Left ventricle myocardium inferior (tissue), 1 donor: ENCODE measurements at regions not wholly inside any gene's neighbourhood (a gene's known extent, or its start where the extent isn't known, plus 50 kb on each side); places are given as distances from the start of the nearest gene placed in this dataset.

ENCODE experiments used
- DNase-seq: peaks from one replicate; pipeline ENCODE4 v3.0.0-alpha.2; 2020
- H3K27ac ChIP-seq: fragments of 200-600 bp; replicated peaks from 2 replicates; pipeline ENCODE4 v1.8.0; 2021
- H3K27me3 ChIP-seq: fragments of 200-600 bp; 2 replicates; pipeline ENCODE4 v1.8.0; 2021; ENCODE audit warnings: low read depth
- H3K36me3 ChIP-seq: fragments of 200-600 bp; 2 replicates; pipeline ENCODE4 v1.8.0; 2021
- H3K4me1 ChIP-seq: fragments of 200-600 bp; 2 replicates; pipeline ENCODE4 v1.8.0; 2021
- H3K4me3 ChIP-seq: fragments of 200-600 bp; 2 replicates; pipeline ENCODE4 v1.8.0; 2021; ENCODE audit warnings: mild to moderate bottlenecking, moderate library complexity
- H3K9me3 ChIP-seq: fragments of 200-600 bp; replicated peaks from 2 replicates; pipeline ENCODE4 v1.8.0; 2021
- intact Hi-C: fragments of 100-400 bp; cut with micrococcal nuclease; formaldehyde crosslinking; loops from one replicate; pipeline ENCODE4 v1.11.0; 2022
- TF ChIP-seq, protein P1 (sequence below): fragments of 200-600 bp; IDR thresholded peaks from 2 replicates; pipeline ENCODE4 v1.8.0; 2021; ENCODE audit warnings: antibody characterized with exemption, mild to moderate bottlenecking, borderline replicate concordance
- donor health status: DM: no; HTN: yes; CAD: no; lungs with severe emphysema.

- H3K36me3 ChIP-seq = no peaks in the 10 kb centered on the region
- H3K27ac ChIP-seq = no peak overlapping the region
- TF ChIP-seq, protein P1, sequence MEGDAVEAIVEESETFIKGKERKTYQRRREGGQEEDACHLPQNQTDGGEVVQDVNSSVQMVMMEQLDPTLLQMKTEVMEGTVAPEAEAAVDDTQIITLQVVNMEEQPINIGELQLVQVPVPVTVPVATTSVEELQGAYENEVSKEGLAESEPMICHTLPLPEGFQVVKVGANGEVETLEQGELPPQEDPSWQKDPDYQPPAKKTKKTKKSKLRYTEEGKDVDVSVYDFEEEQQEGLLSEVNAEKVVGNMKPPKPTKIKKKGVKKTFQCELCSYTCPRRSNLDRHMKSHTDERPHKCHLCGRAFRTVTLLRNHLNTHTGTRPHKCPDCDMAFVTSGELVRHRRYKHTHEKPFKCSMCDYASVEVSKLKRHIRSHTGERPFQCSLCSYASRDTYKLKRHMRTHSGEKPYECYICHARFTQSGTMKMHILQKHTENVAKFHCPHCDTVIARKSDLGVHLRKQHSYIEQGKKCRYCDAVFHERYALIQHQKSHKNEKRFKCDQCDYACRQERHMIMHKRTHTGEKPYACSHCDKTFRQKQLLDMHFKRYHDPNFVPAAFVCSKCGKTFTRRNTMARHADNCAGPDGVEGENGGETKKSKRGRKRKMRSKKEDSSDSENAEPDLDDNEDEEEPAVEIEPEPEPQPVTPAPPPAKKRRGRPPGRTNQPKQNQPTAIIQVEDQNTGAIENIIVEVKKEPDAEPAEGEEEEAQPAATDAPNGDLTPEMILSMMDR = no peak
- DNase-seq = no peak
- H3K27me3 ChIP-seq = no peaks in the 10 kb centered on the region
- H3K4me3 ChIP-seq = no peak overlapping the region
- no peaks in the 10 kb centered on the region for H3K9me3 ChIP-seq
- intact Hi-C loops = no loop called here
- H3K4me1 ChIP-seq = no peaks in the 10 kb centered on the region
These were observed 584.3 kb downstream of the KLHL13 start for GRCh38 chrX:117532339-117532738.

- Histone ChIP-seq H3K36me3 (no peaks in the 10 kb centered on the region), H3K4me3 (no peak overlapping the region), H3K4me1 (no peaks in the 10 kb centered on the region), H3K27ac (no peak overlapping the region), H3K9me3 (no peaks in the 10 kb centered on the region), H3K27me3 (no peaks in the 10 kb centered on the region)
- intact Hi-C loops = no loop called here
- no peak for DNase-seq
- TF ChIP-seq, protein P1 = no peak
These were observed 593.6 kb downstream of the KLHL13 start for GRCh38 chrX:117522725-117523700.

GRCh38 chrX:117517994-117518393 lies 598.6 kb downstream of the KLHL13 start:
- TF ChIP-seq, protein P1 = no peak
- Histone ChIP-seq H3K4me1 (no peaks in the 10 kb centered on the region), H3K36me3 (no peaks in the 10 kb centered on the region), H3K9me3 (no peaks in the 10 kb centered on the region), H3K27me3 (no peaks in the 10 kb centered on the region), H3K27ac (no peak overlapping the region), H3K4me3 (no peak overlapping the region)
- intact Hi-C loops = no loop called here
- DNase-seq = no peak

GRCh38 chrX:117511379-117511778 lies 605.2 kb downstream of the KLHL13 start:
- H3K27ac ChIP-seq = no peak overlapping the region
- intact Hi-C loops = no loop called here
- TF ChIP-seq, protein P1 = no peak
- no peak for DNase-seq
- H3K9me3 ChIP-seq = no peaks in the 10 kb centered on the region
- H3K36me3 ChIP-seq = no peaks in the 10 kb centered on the region
- H3K27me3 ChIP-seq = no peaks in the 10 kb centered on the region
- H3K4me3 ChIP-seq = no peak overlapping the region
- no peaks in the 10 kb centered on the region for H3K4me1 ChIP-seq

GRCh38 chrX:117510453-117510852 lies 606.2 kb downstream of the KLHL13 start:
- no peak overlapping the region for H3K4me3 ChIP-seq
- no peaks in the 10 kb centered on the region for H3K36me3 ChIP-seq
- H3K9me3 ChIP-seq = peaks cover under 1% of the 10 kb centered on the region
- TF ChIP-seq, protein P1 = no peak
- no peak overlapping the region for H3K27ac ChIP-seq
- intact Hi-C loops = no loop called here
- DNase-seq = no peak
- H3K4me1 ChIP-seq = no peaks in the 10 kb centered on the region
- H3K27me3 ChIP-seq = no peaks in the 10 kb centered on the region
